HG03378 (cell line): ENCODE measurements at regions not wholly inside any gene's neighbourhood (a gene's known extent, or its start where the extent isn't known, plus 50 kb on each side); places are given as distances from the start of the nearest gene placed in this dataset.
"Not testable (repeated sequence)": the region's sequence is repeated elsewhere in the genome, so short reads cannot be mapped to it uniquely, and the experiment has no call there.

Experiments used
- ATAC-seq: cut with Tn5 transposase; IDR thresholded peaks from one replicate; pipeline ENCODE4 v1.9.1; 2021; ENCODE audit warnings: mild to moderate bottlenecking, moderate library complexity; ENCODE audit not compliant: unreplicated experiment

GRCh38 chr4:24369507-24370029 is 214.8 kb downstream of the DHX15 start:
- no peak for ATAC-seq

GRCh38 chr4:24368801-24369200 is 215.6 kb downstream of the DHX15 start:
- no peak for ATAC-seq

- ATAC-seq: no peak
These were observed 219.5 kb downstream of the DHX15 start for GRCh38 chr4:24364852-24365251.

- ATAC-seq: no peak
These were observed 220.1 kb downstream of the DHX15 start for GRCh38 chr4:24364249-24364648.

GRCh38 chr4:24363751-24364150 is 220.6 kb downstream of the DHX15 start:
- ATAC-seq: no peak

GRCh38 chr4:24352112-24352511 is 232.2 kb downstream of the DHX15 start:
- no peak for ATAC-seq

- ATAC-seq: not testable (repeated sequence)
These were observed 235.0 kb downstream of the DHX15 start for GRCh38 chr4:24349168-24349996.

GRCh38 chr4:24339260-24339659 is 245.1 kb downstream of the DHX15 start:
- ATAC-seq: no peak

GRCh38 chr4:24337451-24338190 is 246.7 kb downstream of the DHX15 start:
- no peak for ATAC-seq

- ATAC-seq: no peak
These were observed 248.7 kb downstream of the DHX15 start for GRCh38 chr4:24335616-24336015.

- ATAC-seq: no peak
These were observed 249.4 kb downstream of the DHX15 start for GRCh38 chr4:24334906-24335305.

- ATAC-seq: no peak
These were observed 253.8 kb downstream of the DHX15 start for GRCh38 chr4:24330573-24330972.

- no peak for ATAC-seq
These were observed 254.2 kb downstream of the DHX15 start for GRCh38 chr4:24330172-24330571.

- no peak for ATAC-seq
These were observed 255.6 kb downstream of the DHX15 start for GRCh38 chr4:24328711-24329110.

- ATAC-seq: no peak
These were observed 256.0 kb downstream of the DHX15 start for GRCh38 chr4:24328310-24328709.

- ATAC-seq: no peak
These were observed 261.4 kb downstream of the DHX15 start for GRCh38 chr4:24322995-24323394.

GRCh38 chr4:24322511-24322910 is 261.8 kb downstream of the DHX15 start:
- no peak for ATAC-seq

- no peak for ATAC-seq
These were observed 262.7 kb downstream of the DHX15 start for GRCh38 chr4:24321616-24322015.

GRCh38 chr4:24321131-24321530 is 263.2 kb downstream of the DHX15 start:
- ATAC-seq: no peak

GRCh38 chr4:24319387-24319786 is 265.0 kb downstream of the DHX15 start:
- ATAC-seq: no peak

- no peak for ATAC-seq
These were observed 269.3 kb downstream of the DHX15 start for GRCh38 chr4:24315056-24315455.
